Neutrophil (primary cell): ENCODE measurements at regions not wholly inside any gene's neighbourhood (a gene's known extent, or its start where the extent isn't known, plus 50 kb on each side); places are given as distances from the start of the nearest gene placed in this dataset.

ENCODE experiments used
- H3K27ac ChIP-seq: fragments of 200-600 bp; sonication (generic); 2 replicates; pipeline ENCODE4 v1.5.1; 2016; ENCODE audit warnings: mild to moderate bottlenecking, moderate library complexity
- H3K27me3 ChIP-seq: fragments of 200-600 bp; sonication (generic); 2 replicates; pipeline ENCODE4 v1.6.0; 2016; ENCODE audit warnings: mild to moderate bottlenecking
- H3K36me3 ChIP-seq: fragments of 200-600 bp; sonication (generic); 2 replicates; pipeline ENCODE4 v1.5.1; 2017
- H3K4me1 ChIP-seq, 2 experiments: fragments of 200-600 bp in 1 of 2; sonication (generic) in 1 of 2; 1 replicate in 1 of 2; 2 replicates in 1 of 2; pipeline versions ENCODE4 v1.5.1 to v1.6.1; 2013 to 2016; ENCODE audit warnings: low read depth in 1 of 2, low read length in 1 of 2, mild to moderate bottlenecking in 1 of 2, moderate library complexity in 1 of 2; ENCODE audit not compliant: control insufficient read depth in 1 of 2, insufficient read depth in 1 of 2
- H3K4me3 ChIP-seq, 2 experiments: fragments of 200-600 bp in 1 of 2; sonication (generic) in 1 of 2; 1 replicate in 1 of 2; 2 replicates in 1 of 2; pipeline ENCODE4 v1.5.1; 2013 to 2016; ENCODE audit warnings: low read depth in 1 of 2, low read length in 1 of 2, mild to moderate bottlenecking in 1 of 2, moderate library complexity in 1 of 2
- H3K9me3 ChIP-seq: fragments of 200-600 bp; sonication (generic); 2 replicates; pipeline ENCODE4 v1.5.1; 2016
- CTCF ChIP-seq: fragments of 200-600 bp; sonication (generic); IDR thresholded peaks from 2 replicates; pipeline ENCODE4 v1.5.1; 2016; ENCODE audit warnings: antibody characterized with exemption

- H3K4me1 ChIP-seq, result no peaks in the 10 kb centered on the region
- H3K36me3 ChIP-seq, result no peaks in the 10 kb centered on the region
- TF ChIP-seq CTCF, result no peak
- no peak overlapping the region for H3K27ac ChIP-seq
- H3K4me3 ChIP-seq, result no peak overlapping the region
- no peaks in the 10 kb centered on the region for H3K9me3 ChIP-seq
- no peaks in the 10 kb centered on the region for H3K27me3 ChIP-seq
These were observed 86.2 kb upstream of the WDR26 start for GRCh38 chr1:224520808-224521207.

- TF ChIP-seq CTCF, result no peak
- Histone ChIP-seq H3K27ac (no peak overlapping the region), H3K36me3 (no peaks in the 10 kb centered on the region), H3K27me3 (no peaks in the 10 kb centered on the region), H3K9me3 (no peaks in the 10 kb centered on the region), H3K4me1 (no peaks in the 10 kb centered on the region), H3K4me3 (no peak overlapping the region)
These were observed 87.5 kb upstream of the WDR26 start for GRCh38 chr1:224521904-224522734.

- H3K9me3 ChIP-seq, result no peaks in the 10 kb centered on the region
- no peaks in the 10 kb centered on the region for H3K27me3 ChIP-seq
- no peak overlapping the region for H3K4me3 ChIP-seq
- H3K4me1 ChIP-seq, result no peaks in the 10 kb centered on the region
- H3K27ac ChIP-seq, result no peak overlapping the region
- TF ChIP-seq CTCF, result no peak
- H3K36me3 ChIP-seq, result no peaks in the 10 kb centered on the region
These were observed 89.1 kb upstream of the WDR26 start for GRCh38 chr1:224523676-224524075.

- no peaks in the 10 kb centered on the region for H3K4me1 ChIP-seq
- no peaks in the 10 kb centered on the region for H3K27me3 ChIP-seq
- no peak overlapping the region for H3K4me3 ChIP-seq
- no peaks in the 10 kb centered on the region for H3K36me3 ChIP-seq
- H3K9me3 ChIP-seq, result no peaks in the 10 kb centered on the region
- no peak for TF ChIP-seq CTCF
- H3K27ac ChIP-seq, result no peak overlapping the region
These were observed 90.1 kb upstream of the WDR26 start for GRCh38 chr1:224524679-224525078.

GRCh38 chr1:224525411-224526040 lies 90.6 kb upstream of the CNIH3 start:
- Histone ChIP-seq H3K27me3 (no peaks in the 10 kb centered on the region), H3K27ac (no peak overlapping the region), H3K9me3 (no peaks in the 10 kb centered on the region), H3K36me3 (no peaks in the 10 kb centered on the region), H3K4me1 (no peaks in the 10 kb centered on the region), H3K4me3 (no peak overlapping the region)
- no peak for TF ChIP-seq CTCF
